PC-9 (cell line): ENCODE measurements at regions not wholly inside any gene's neighbourhood (a gene's known extent, or its start where the extent isn't known, plus 50 kb on each side); places are given as distances from the start of the nearest gene placed in this dataset.

Source experiments
- CTCF ChIP-seq: fragments of 200-600 bp; sonication (generic); conservative IDR thresholded peaks from 2 replicates; pipeline ENCODE4 v1.6.1; 2017; ENCODE audit warnings: mixed run types, antibody characterized with exemption, mild to moderate bottlenecking, moderate library complexity
- EZH2 ChIP-seq: fragments of 200-600 bp; sonication (generic); IDR thresholded peaks from 2 replicates; pipeline ENCODE4 v1.8.0; 2017; ENCODE audit warnings: antibody characterized with exemption, low read depth

GRCh38 chr20:58145506-58146080, 82.9 kb downstream of the ANKRD60 start:
- TF ChIP-seq CTCF (no peak), EZH2 (no peak)
